ENCODE measurements at regions not wholly inside any gene's neighbourhood (a gene's known extent, or its start where the extent isn't known, plus 50 kb on each side); places are given as distances from the start of the nearest gene placed in this dataset.

- Histone ChIP-seq H3K4me2 (replicated peaks; ENCODE audit: low read depth, low read length, poor library complexity, severe bottlenecking) (no peak overlapping the region), H3K79me2 (ENCODE audit: control insufficient read depth, insufficient read depth, low read length) (no peaks in the 10 kb centered on the region), H3K4me3 (ENCODE audit: control extremely low read depth in 1 of 5, extremely low read depth in 1 of 5, insufficient read depth in 1 of 5, low read depth in 2 of 5, low read length in 4 of 5) (no peak overlapping the region), H3K4me1 (ENCODE audit: control insufficient read depth in 2 of 2, insufficient read depth in 2 of 2, low read length in 2 of 2) (no peaks in the 10 kb centered on the region), H2AFZ (ENCODE audit: insufficient read depth, low read depth, low read length, poor library complexity, severe bottlenecking) (no peak overlapping the region), H3K36me3 (replicated peaks in 1 of 2; ENCODE audit: control extremely low read depth in 1 of 2, control insufficient read depth in 1 of 2, extremely low read depth in 1 of 2, insufficient read depth in 2 of 2, low read length in 1 of 2) (no peaks in the 10 kb centered on the region), H3K9me3 (ENCODE audit: control extremely low read depth in 1 of 3, control insufficient read depth in 2 of 3, insufficient read depth in 1 of 3, low read length in 2 of 3) (peaks cover 2 to 14% (median 9%) of the 10 kb centered on the region in 3 donors), H3K27ac (ENCODE audit: low read length in 2 of 2) (no peak overlapping the region), H3K9ac (ENCODE audit: low read length) (no peak overlapping the region), H3K27me3 (replicated peaks in 1 of 4; ENCODE audit: control extremely low read depth in 1 of 4, control insufficient read depth in 3 of 4, insufficient read depth in 4 of 4, low read length in 3 of 4) (no peaks in the 10 kb centered on the region), H4K20me1 (ENCODE audit: control insufficient read depth, insufficient read depth, low read length, poor library complexity, severe bottlenecking) (no peaks in the 10 kb centered on the region)
- Mint-ChIP-seq H3K27me3 (no peaks in the 10 kb centered on the region), H3K4me3 (no peak overlapping the region), H3K27ac (no peak overlapping the region), H3K9me3 (ENCODE audit: insufficient read depth) (peaks cover 9% of the 10 kb centered on the region), H3K4me1 (no peaks in the 10 kb centered on the region)
- ATAC-seq (ENCODE audit: low read depth) (no peak), DNase-seq (no peak)
- POLR2A ChIA-PET: no interaction called here
- TF ChIP-seq CTCF (IDR thresholded peaks at IDR 0.05) (no peak), EZH2 (IDR thresholded peaks at IDR 0.05; ENCODE audit: borderline replicate concordance, insufficient read depth, low read depth, low read length, poor library complexity, severe bottlenecking) (no peak)
- intact Hi-C loops (cut with micrococcal nuclease): no loop called here
- CTCF ChIA-PET: no interaction called here
- no CpG with 5 or more reads among the region's 1 CpG for WGBS (ENCODE audit: insufficient coverage)
Measured at GRCh38 chr4:108488865-108489264, 131.5 kb upstream of the RPL34 start.

- WGBS (ENCODE audit: insufficient coverage): no CpG with 5 or more reads among the region's 1 CpG
- no peaks in the 10 kb centered on the region for H3K4me1 ChIP-seq (ENCODE audit: control insufficient read depth in 2 of 2, insufficient read depth in 2 of 2, low read length in 2 of 2)
- intact Hi-C loops (cut with micrococcal nuclease): no loop called here
- ATAC-seq (ENCODE audit: low read depth) (no peak), DNase-seq (no peak)
- H3K4me3 Mint-ChIP-seq: no peak overlapping the region
- H3K4me3 ChIP-seq (ENCODE audit: control extremely low read depth in 1 of 5, extremely low read depth in 1 of 5, insufficient read depth in 1 of 5, low read depth in 2 of 5, low read length in 4 of 5): no peak overlapping the region
- H3K9ac ChIP-seq (ENCODE audit: low read length): no peak overlapping the region
- POLR2A ChIA-PET: no interaction called here
- H2AFZ ChIP-seq (ENCODE audit: insufficient read depth, low read depth, low read length, poor library complexity, severe bottlenecking): no peak overlapping the region
- no peak overlapping the region for H3K27ac Mint-ChIP-seq
- no peaks in the 10 kb centered on the region for H3K36me3 ChIP-seq (replicated peaks in 1 of 2; ENCODE audit: control extremely low read depth in 1 of 2, control insufficient read depth in 1 of 2, extremely low read depth in 1 of 2, insufficient read depth in 2 of 2, low read length in 1 of 2)
- H3K27me3 Mint-ChIP-seq: no peaks in the 10 kb centered on the region
- CTCF ChIA-PET: no interaction called here
- H3K27ac ChIP-seq (ENCODE audit: low read length in 2 of 2): no peak overlapping the region
- H3K79me2 ChIP-seq (ENCODE audit: control insufficient read depth, insufficient read depth, low read length): no peaks in the 10 kb centered on the region
- no peaks in the 10 kb centered on the region for H3K4me1 Mint-ChIP-seq
- H3K9me3 ChIP-seq (ENCODE audit: control extremely low read depth in 1 of 3, control insufficient read depth in 2 of 3, insufficient read depth in 1 of 3, low read length in 2 of 3): peaks cover 0 to 3% (median 0%) of the 10 kb centered on the region in 3 donors
- H3K27me3 ChIP-seq (replicated peaks in 1 of 4; ENCODE audit: control extremely low read depth in 1 of 4, control insufficient read depth in 3 of 4, insufficient read depth in 4 of 4, low read length in 3 of 4): no peaks in the 10 kb centered on the region
- H3K9me3 Mint-ChIP-seq (ENCODE audit: insufficient read depth): no peaks in the 10 kb centered on the region
- H4K20me1 ChIP-seq (ENCODE audit: control insufficient read depth, insufficient read depth, low read length, poor library complexity, severe bottlenecking): no peaks in the 10 kb centered on the region
- no peak for TF ChIP-seq EZH2 (IDR thresholded peaks at IDR 0.05; ENCODE audit: borderline replicate concordance, insufficient read depth, low read depth, low read length, poor library complexity, severe bottlenecking)
- TF ChIP-seq CTCF (IDR thresholded peaks at IDR 0.05): no peak
- H3K4me2 ChIP-seq (replicated peaks; ENCODE audit: low read depth, low read length, poor library complexity, severe bottlenecking): no peak overlapping the region
Measured at GRCh38 chr4:108486046-108486445, 134.3 kb upstream of the RPL34 start.

Measured in B cell (primary cell).